Progenitor cell of endocrine pancreas (in vitro differentiated cells): ENCODE measurements at regions not wholly inside any gene's neighbourhood (a gene's known extent, or its start where the extent isn't known, plus 50 kb on each side); places are given as distances from the start of the nearest gene placed in this dataset.
A peak's percentile ranks its signal among the peaks of the same experiment; 100 is the strongest.

Source experiments
- DNase-seq: peaks from one replicate; pipeline ENCODE4 v3.0.0; 2021; ENCODE audit warnings: low spot score; ENCODE audit not compliant: unreplicated experiment
- H3K27ac Mint-ChIP-seq: 2 replicates; pipeline ENCODE4 v1.8.0; 2021; ENCODE audit warnings: mild to moderate bottlenecking, moderate library complexity, mixed read lengths
- H3K27me3 Mint-ChIP-seq: 2 replicates; pipeline ENCODE4 v1.8.0; 2021; ENCODE audit warnings: mixed read lengths
- H3K36me3 Mint-ChIP-seq: 2 replicates; pipeline ENCODE4 v1.8.0; 2022; ENCODE audit warnings: mixed read lengths; ENCODE audit not compliant: insufficient read depth
- H3K4me1 Mint-ChIP-seq: 2 replicates; pipeline ENCODE4 v1.8.0; 2021; ENCODE audit warnings: low read depth, mixed read lengths
- H3K4me3 Mint-ChIP-seq: 2 replicates; pipeline ENCODE4 v1.8.0; 2021; ENCODE audit warnings: low read depth, mild to moderate bottlenecking, moderate library complexity, mixed read lengths
- H3K9me3 Mint-ChIP-seq: 2 replicates; pipeline ENCODE4 v1.8.0; 2021; ENCODE audit warnings: low read depth, mixed read lengths
- CTCF ChIP-seq: fragments of 200-600 bp; sonication (generic); IDR thresholded peaks from one replicate; pipeline ENCODE4 v1.5.0; 2021; ENCODE audit warnings: antibody characterized with exemption, mild to moderate bottlenecking; ENCODE audit not compliant: unreplicated experiment

GRCh38 chr21:28338701-28339305 is 653.9 kb downstream of the LTN1 start:
- no peak for DNase-seq
- Mint-ChIP-seq H3K27me3 (no peaks in the 10 kb centered on the region), H3K4me1 (peaks cover 15% of the 10 kb centered on the region), H3K9me3 (no peaks in the 10 kb centered on the region), H3K36me3 (no peaks in the 10 kb centered on the region), H3K4me3 (no peak overlapping the region), H3K27ac (no peak overlapping the region)
- no peak for TF ChIP-seq CTCF

- peak; percentile 48 for TF ChIP-seq CTCF
- H3K27me3 Mint-ChIP-seq: no peaks in the 10 kb centered on the region
- H3K36me3 Mint-ChIP-seq: no peaks in the 10 kb centered on the region
- H3K4me3 Mint-ChIP-seq: no peak overlapping the region
- no peak overlapping the region for H3K27ac Mint-ChIP-seq
- peaks cover 15% of the 10 kb centered on the region for H3K4me1 Mint-ChIP-seq
- H3K9me3 Mint-ChIP-seq: no peaks in the 10 kb centered on the region
- DNase-seq: no peak
Observed at GRCh38 chr21:28337315-28337714, 655.4 kb downstream of the LTN1 start.

- no peaks in the 10 kb centered on the region for H3K9me3 Mint-ChIP-seq
- H3K4me3 Mint-ChIP-seq: no peak overlapping the region
- no peaks in the 10 kb centered on the region for H3K27me3 Mint-ChIP-seq
- peaks cover 15% of the 10 kb centered on the region for H3K4me1 Mint-ChIP-seq
- no peak for DNase-seq
- peak; percentile 65 for TF ChIP-seq CTCF
- H3K27ac Mint-ChIP-seq: no peak overlapping the region
- H3K36me3 Mint-ChIP-seq: no peaks in the 10 kb centered on the region
Observed at GRCh38 chr21:28336314-28336713, 656.4 kb downstream of the LTN1 start.

GRCh38 chr21:28334407-28334806 is 658.3 kb downstream of the LTN1 start:
- TF ChIP-seq CTCF: no peak
- H3K4me3 Mint-ChIP-seq: no peak overlapping the region
- H3K36me3 Mint-ChIP-seq: no peaks in the 10 kb centered on the region
- peaks cover 9% of the 10 kb centered on the region for H3K9me3 Mint-ChIP-seq
- H3K4me1 Mint-ChIP-seq: peaks cover 10% of the 10 kb centered on the region
- no peak overlapping the region for H3K27ac Mint-ChIP-seq
- no peak for DNase-seq
- no peaks in the 10 kb centered on the region for H3K27me3 Mint-ChIP-seq

GRCh38 chr21:28333578-28334075 is 659.0 kb downstream of the LTN1 start:
- no peaks in the 10 kb centered on the region for H3K27me3 Mint-ChIP-seq
- peaks cover 9% of the 10 kb centered on the region for H3K4me1 Mint-ChIP-seq
- H3K4me3 Mint-ChIP-seq: no peak overlapping the region
- no peak overlapping the region for H3K27ac Mint-ChIP-seq
- DNase-seq: no peak
- H3K9me3 Mint-ChIP-seq: peaks cover 12% of the 10 kb centered on the region
- no peak for TF ChIP-seq CTCF
- peaks cover 1% of the 10 kb centered on the region for H3K36me3 Mint-ChIP-seq
